H9 (cell line): ENCODE measurements at regions not wholly inside any gene's neighbourhood (a gene's known extent, or its start where the extent isn't known, plus 50 kb on each side); places are given as distances from the start of the nearest gene placed in this dataset.

Experiments
- DNase-seq: peaks from one replicate; pipeline ENCODE4 v3.0.0-alpha.2; 2017
- H2AFZ ChIP-seq: one replicate; pipeline ENCODE4 v1.6.1; 2013; ENCODE audit warnings: mild to moderate bottlenecking, low read length, control low read depth, moderate library complexity
- H2AK5ac ChIP-seq: 2 replicates; pipeline ENCODE4 v1.6.1; 2013; ENCODE audit warnings: low read length, control low read depth, mixed read lengths; ENCODE audit not compliant: insufficient read length
- H2BK120ac ChIP-seq: one replicate; pipeline ENCODE4 v1.6.1; 2013; ENCODE audit warnings: low read depth, mild to moderate bottlenecking, low read length, control low read depth, inconsistent platforms; ENCODE audit not compliant: poor library complexity, severe bottlenecking
- H2BK12ac ChIP-seq: 2 replicates; pipeline ENCODE4 v1.6.1; 2013; ENCODE audit warnings: low read length, control low read depth, mixed read lengths, low read depth; ENCODE audit not compliant: insufficient read length
- H2BK15ac ChIP-seq: 2 replicates; pipeline ENCODE4 v1.6.1; 2013; ENCODE audit warnings: low read depth, low read length, control low read depth
- H2BK20ac ChIP-seq: one replicate; pipeline ENCODE4 v1.6.1; 2013; ENCODE audit warnings: low read depth, mild to moderate bottlenecking, low read length, control low read depth, inconsistent platforms; ENCODE audit not compliant: poor library complexity, severe bottlenecking
- H2BK5ac ChIP-seq: 2 replicates; pipeline ENCODE4 v1.6.1; 2013; ENCODE audit warnings: low read length, control low read depth, mixed read lengths; ENCODE audit not compliant: insufficient read length
- H3K14ac ChIP-seq: 2 replicates; pipeline ENCODE4 v1.6.1; 2013; ENCODE audit warnings: low read length, control low read depth; ENCODE audit not compliant: insufficient read depth
- H3K18ac ChIP-seq: 2 replicates; pipeline ENCODE4 v1.6.1; 2013; ENCODE audit warnings: low read depth, mild to moderate bottlenecking, mixed read lengths, low read length, control low read depth; ENCODE audit not compliant: insufficient read length
- H3K23ac ChIP-seq: 2 replicates; pipeline ENCODE4 v1.6.1; 2013; ENCODE audit warnings: low read length, control low read depth, mixed read lengths, low read depth; ENCODE audit not compliant: insufficient read length
- H3K23me2 ChIP-seq: 2 replicates; pipeline ENCODE4 v1.6.1; 2013; ENCODE audit warnings: low read depth, mild to moderate bottlenecking, mixed read lengths, low read length, control low read depth; ENCODE audit not compliant: insufficient read length, poor library complexity, severe bottlenecking
- H3K27ac ChIP-seq: 2 replicates; pipeline ENCODE4 v1.5.1; 2013; ENCODE audit warnings: low read length, control low read depth, mixed read lengths, low read depth; ENCODE audit not compliant: insufficient read length
- H3K27me3 ChIP-seq: 2 replicates; pipeline ENCODE4 v1.6.1; 2013; ENCODE audit warnings: low read length, control low read depth, inconsistent platforms; ENCODE audit not compliant: insufficient read depth
- H3K4ac ChIP-seq: 2 replicates; pipeline ENCODE4 v1.6.1; 2013; ENCODE audit warnings: low read depth, mild to moderate bottlenecking, control low read depth, inconsistent platforms, low read length, moderate library complexity
- H3K4me1 ChIP-seq: 2 replicates; pipeline ENCODE4 v1.6.1; 2013; ENCODE audit warnings: low read length, control low read depth, inconsistent platforms; ENCODE audit not compliant: insufficient read depth
- H3K4me2 ChIP-seq: 2 replicates; pipeline ENCODE4 v1.6.1; 2013; ENCODE audit warnings: low read length, control low read depth, mixed read lengths; ENCODE audit not compliant: insufficient read length, insufficient read depth
- H3K56ac ChIP-seq: 2 replicates; pipeline ENCODE4 v1.6.1; 2013; ENCODE audit warnings: low read depth, mild to moderate bottlenecking, mixed read lengths, low read length, control low read depth; ENCODE audit not compliant: insufficient read length
- H3K79me1 ChIP-seq: 2 replicates; pipeline ENCODE4 v1.6.1; 2013; ENCODE audit warnings: low read depth, mild to moderate bottlenecking, moderate library complexity, low read length, control low read depth, inconsistent platforms; ENCODE audit not compliant: insufficient read depth, poor library complexity, severe bottlenecking
- H3K79me2 ChIP-seq: 2 replicates; pipeline ENCODE4 v1.6.1; 2013; ENCODE audit warnings: low read length, control low read depth, inconsistent platforms; ENCODE audit not compliant: insufficient read depth
- H3K9ac ChIP-seq: 2 replicates; pipeline ENCODE4 v1.6.1; 2013; ENCODE audit warnings: low read length, control low read depth, mixed read lengths; ENCODE audit not compliant: insufficient read length; ENCODE audit errors: extremely low read depth
- H3K9me3 ChIP-seq: one replicate; pipeline ENCODE4 v1.6.1; 2013; ENCODE audit warnings: low read depth, low read length, inconsistent platforms; ENCODE audit not compliant: control insufficient read depth
- H3T11ph ChIP-seq: one replicate; pipeline ENCODE4 v1.6.1; 2013; ENCODE audit warnings: mild to moderate bottlenecking, low read length, control low read depth, inconsistent platforms
- H4K20me1 ChIP-seq: one replicate; pipeline ENCODE4 v1.6.1; 2013; ENCODE audit not compliant: control insufficient read depth, insufficient read length, insufficient read depth
- H4K5ac ChIP-seq: 2 replicates; pipeline ENCODE4 v1.6.1; 2013; ENCODE audit warnings: low read depth, mild to moderate bottlenecking, mixed read lengths, low read length, control low read depth; ENCODE audit not compliant: insufficient read length
- H4K8ac ChIP-seq: replicated peaks from 2 replicates; pipeline ENCODE4 v1.6.1; 2013; ENCODE audit warnings: low read length, control low read depth, mixed read lengths, low read depth; ENCODE audit not compliant: insufficient read length
- H4K91ac ChIP-seq: 2 replicates; pipeline ENCODE4 v1.6.1; 2013; ENCODE audit warnings: low read depth, mild to moderate bottlenecking, moderate library complexity, mixed read lengths, low read length, control low read depth; ENCODE audit not compliant: insufficient read length
- H3K27ac Mint-ChIP-seq, 3 experiments: 2 replicates in 2 of 3; 3 replicates in 1 of 3; pipeline ENCODE4 v1.8.0; 2020 to 2021; ENCODE audit warnings: mixed read lengths in 3 of 3, mild to moderate bottlenecking in 1 of 3, moderate library complexity in 1 of 3
- H3K27me3 Mint-ChIP-seq: 2 replicates; pipeline ENCODE4 v1.8.0; 2021; ENCODE audit warnings: low read depth, mild to moderate bottlenecking, moderate library complexity, mixed read lengths
- H3K36me3 Mint-ChIP-seq, 3 experiments: 2 replicates in 2 of 3; 3 replicates in 1 of 3; pipeline ENCODE4 v1.8.0; 2020 to 2021; ENCODE audit warnings: low read depth in 3 of 3, mixed read lengths in 3 of 3; ENCODE audit not compliant: insufficient read depth in 1 of 3
- H3K4me1 Mint-ChIP-seq, 2 experiments: 2 replicates each; pipeline ENCODE4 v1.8.0; 2020; ENCODE audit warnings: mixed read lengths in 2 of 2
- H3K4me3 Mint-ChIP-seq, 2 experiments: 2 replicates in 1 of 2; 3 replicates in 1 of 2; pipeline ENCODE4 v1.8.0; 2020 to 2021; ENCODE audit warnings: mild to moderate bottlenecking in 2 of 2, mixed read lengths in 2 of 2, moderate library complexity in 1 of 2
- H3K9me3 Mint-ChIP-seq, 2 experiments: 2 replicates in 1 of 2; 3 replicates in 1 of 2; pipeline ENCODE4 v1.8.0; 2020; ENCODE audit warnings: mild to moderate bottlenecking in 2 of 2, mixed read lengths in 2 of 2, moderate library complexity in 1 of 2
- CTCF ChIP-seq: fragments of 200-600 bp; sonication (generic); conservative IDR thresholded peaks from 3 replicates; pipeline ENCODE4 v1.8.0; 2021; ENCODE audit warnings: antibody characterized with exemption, mild to moderate bottlenecking
- WGBS: extraction: QIAGEN DNeasy Blood & Tissue Kit; methylation state at CpG from one replicate; pipeline ENCODE4 v1.1.7; 2013; ENCODE audit warnings: missing lambda C conversion rate, low lambda C conversion rate, mixed read lengths; ENCODE audit not compliant: insufficient read length; ENCODE audit errors: extremely low coverage; 5-methylcytosine and 5-hydroxymethylcytosine counted together

- Histone ChIP-seq H3K27me3 (no peaks in the 10 kb centered on the region), H4K8ac (no peak overlapping the region), H4K20me1 (no peaks in the 10 kb centered on the region), H4K91ac (no peak overlapping the region), H3K14ac (no peak overlapping the region), H3K23me2 (no peaks in the 10 kb centered on the region), H2BK5ac (no peak overlapping the region), H2AFZ (no peak overlapping the region), H3K18ac (no peak overlapping the region), H2BK12ac (no peak overlapping the region), H3K9me3 (no peaks in the 10 kb centered on the region), H4K5ac (no peak overlapping the region), H3K4me2 (no peak overlapping the region), H2BK15ac (no peak overlapping the region), H3K4me1 (no peaks in the 10 kb centered on the region), H3K27ac (no peak overlapping the region), H2AK5ac (no peak overlapping the region), H3K4ac (no peak overlapping the region), H3K56ac (no peak overlapping the region), H3K79me2 (no peaks in the 10 kb centered on the region), H3K79me1 (no peaks in the 10 kb centered on the region), H3K9ac (no peak overlapping the region), H2BK20ac (no peak overlapping the region), H3T11ph (no peak overlapping the region), H2BK120ac (no peak overlapping the region), H3K23ac (no peak overlapping the region)
- no peak for TF ChIP-seq CTCF
- Mint-ChIP-seq H3K27me3 (peaks cover 7% of the 10 kb centered on the region), H3K4me1 (no peaks in the 10 kb centered on the region), H3K9me3 (no peaks in the 10 kb centered on the region), H3K36me3 (no peaks in the 10 kb centered on the region), H3K27ac (no peak overlapping the region), H3K4me3 (no peak overlapping the region)
- no CpG with 5 or more reads among the region's 7 CpGs for WGBS
- DNase-seq = no peak
These were observed 475.3 kb upstream of the AUTS2 start for GRCh38 chr7:69122953-69123352.
